HG02938 (cell line): ENCODE measurements at regions not wholly inside any gene's neighbourhood (a gene's known extent, or its start where the extent isn't known, plus 50 kb on each side); places are given as distances from the start of the nearest gene placed in this dataset.
"Not testable (repeated sequence)": the region's sequence is repeated elsewhere in the genome, so short reads cannot be mapped to it uniquely, and the experiment has no call there.

Experiments
- ATAC-seq: cut with Tn5 transposase; IDR thresholded peaks from one replicate; pipeline ENCODE4 v1.9.1; 2021; ENCODE audit warnings: mild to moderate bottlenecking, moderate library complexity; ENCODE audit not compliant: unreplicated experiment

GRCh38 chr13:61215601-61216000 lies 200.0 kb downstream of the PCDH20 start:
- ATAC-seq = no peak

GRCh38 chr13:61215116-61215515 lies 200.5 kb downstream of the PCDH20 start:
- no peak for ATAC-seq

- ATAC-seq = no peak
These were observed 201.1 kb downstream of the PCDH20 start for GRCh38 chr13:61214551-61214950.

GRCh38 chr13:61205898-61206297 lies 209.8 kb downstream of the PCDH20 start:
- not testable (repeated sequence) for ATAC-seq

GRCh38 chr13:61204025-61204424 lies 211.6 kb downstream of the PCDH20 start:
- ATAC-seq = no peak

DNA sequence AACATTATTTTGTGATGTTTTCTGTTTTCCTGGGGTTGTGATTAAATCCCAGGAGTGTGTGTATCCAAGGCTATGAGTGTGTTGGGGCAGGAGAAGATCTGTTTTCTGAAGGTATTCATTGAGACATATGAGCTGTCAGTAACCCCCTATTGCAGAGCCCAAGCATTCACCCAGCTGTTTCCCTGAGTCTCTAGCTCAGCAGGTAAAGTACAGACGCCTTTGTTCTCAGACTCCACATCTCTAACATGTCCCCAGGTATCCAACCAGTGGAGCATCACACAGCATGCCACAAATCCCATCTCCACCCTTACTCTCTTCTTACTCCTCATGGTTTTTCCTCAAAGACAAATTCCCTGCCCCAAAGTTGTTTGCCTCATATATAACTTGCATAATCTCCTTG lies 213.6 kb downstream of the PCDH20 start:
- no peak for ATAC-seq

GRCh38 chr13:61192826-61193225 lies 222.8 kb downstream of the PCDH20 start:
- ATAC-seq = no peak

GRCh38 chr13:61188057-61188456 lies 227.6 kb downstream of the PCDH20 start:
- no peak for ATAC-seq

GRCh38 chr13:61187471-61187870 lies 228.2 kb downstream of the PCDH20 start:
- no peak for ATAC-seq

GRCh38 chr13:61183670-61184069 lies 232.0 kb downstream of the PCDH20 start:
- ATAC-seq = no peak

DNA sequence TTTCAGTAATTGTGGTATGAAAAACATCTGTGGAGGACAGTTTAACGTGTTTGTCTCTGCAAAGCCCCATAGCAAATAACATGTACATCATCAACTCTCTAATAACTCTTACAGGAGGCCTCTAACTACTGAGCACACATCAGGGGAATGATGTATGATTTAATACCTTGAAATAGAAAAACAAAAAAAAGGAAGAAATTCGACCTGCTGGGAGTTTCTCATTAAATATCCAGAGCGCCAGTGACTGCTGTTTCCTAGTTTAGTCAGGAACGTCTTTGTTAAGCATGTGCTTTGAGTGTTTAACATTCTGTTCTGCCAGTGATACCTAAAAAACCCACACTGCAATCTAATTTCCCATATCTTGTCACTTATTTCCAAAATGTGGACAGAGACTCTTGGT lies 235.4 kb downstream of the PCDH20 start:
- no peak for ATAC-seq

DNA sequence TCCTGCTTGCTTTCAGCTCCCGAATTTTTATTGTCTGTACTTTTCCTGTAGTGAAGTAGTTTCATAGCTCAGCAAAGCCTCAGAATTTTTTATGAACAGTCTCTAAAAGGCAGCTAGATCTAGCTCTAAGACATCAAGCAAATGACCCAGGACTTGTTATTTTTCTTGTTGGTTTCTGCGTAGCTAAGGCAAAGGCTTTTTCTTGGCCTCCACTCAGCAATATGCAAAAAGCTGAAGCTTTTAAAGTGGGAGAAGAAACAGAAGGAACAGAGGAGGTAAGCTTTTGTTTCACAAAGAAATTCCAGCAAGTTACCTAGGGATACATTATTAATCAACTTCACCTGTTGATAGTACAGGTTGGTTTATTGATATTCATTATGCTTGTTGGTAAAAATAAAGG lies 235.9 kb downstream of the PCDH20 start:
- no peak for ATAC-seq

GRCh38 chr13:61170856-61171255 lies 244.8 kb downstream of the PCDH20 start:
- no peak for ATAC-seq

DNA sequence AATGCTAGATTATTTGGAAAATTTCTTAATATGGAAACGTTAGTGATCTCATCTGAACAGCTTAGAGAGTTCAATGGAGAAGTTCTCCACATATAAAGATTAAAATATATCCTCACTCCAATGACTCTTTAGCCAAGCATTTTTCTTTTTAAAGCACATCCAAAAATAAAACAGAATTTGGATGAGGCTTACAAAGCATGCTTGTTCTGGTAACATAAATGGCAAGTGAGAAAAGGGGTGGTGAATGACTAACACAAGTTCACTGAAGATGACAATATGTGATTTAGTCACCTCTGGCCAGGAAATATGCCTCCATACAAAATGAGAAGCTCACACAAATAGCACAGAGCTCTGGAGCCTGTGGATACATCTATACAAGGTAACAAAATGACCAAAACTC lies 253.0 kb downstream of the PCDH20 start:
- ATAC-seq = no peak

- no peak for ATAC-seq
These were observed 253.5 kb downstream of the PCDH20 start for GRCh38 chr13:61162106-61162505.

- no peak for ATAC-seq
These were observed 258.9 kb downstream of the PCDH20 start for GRCh38 chr13:61156753-61157152.

GRCh38 chr13:61151062-61151461 lies 264.6 kb downstream of the PCDH20 start:
- ATAC-seq = no peak

GRCh38 chr13:61149331-61149730 lies 266.3 kb downstream of the PCDH20 start:
- ATAC-seq = no peak

GRCh38 chr13:61148691-61149315 lies 266.8 kb downstream of the PCDH20 start:
- ATAC-seq = no peak

GRCh38 chr13:61148211-61148610 lies 267.4 kb downstream of the PCDH20 start:
- ATAC-seq = no peak

DNA sequence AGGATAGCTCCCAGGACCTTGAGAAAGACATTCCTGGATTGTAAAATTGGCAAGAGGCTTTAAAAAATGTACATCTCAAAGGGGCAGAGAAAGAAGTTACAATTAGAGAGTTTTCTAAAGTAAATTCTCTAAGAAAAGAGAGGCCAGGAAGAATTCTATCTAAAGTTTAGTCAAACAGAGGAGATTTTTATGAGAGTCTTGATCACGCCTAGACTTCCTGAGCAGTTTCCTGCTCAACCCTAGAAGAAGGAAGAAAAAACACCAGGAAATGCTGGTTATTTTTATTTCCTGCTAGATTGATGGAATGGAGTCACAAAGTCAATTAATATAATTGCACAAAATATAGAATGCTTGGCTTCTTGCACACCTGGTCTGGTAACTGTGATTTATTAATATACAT lies 269.1 kb downstream of the PCDH20 start:
- no peak for ATAC-seq

DNA sequence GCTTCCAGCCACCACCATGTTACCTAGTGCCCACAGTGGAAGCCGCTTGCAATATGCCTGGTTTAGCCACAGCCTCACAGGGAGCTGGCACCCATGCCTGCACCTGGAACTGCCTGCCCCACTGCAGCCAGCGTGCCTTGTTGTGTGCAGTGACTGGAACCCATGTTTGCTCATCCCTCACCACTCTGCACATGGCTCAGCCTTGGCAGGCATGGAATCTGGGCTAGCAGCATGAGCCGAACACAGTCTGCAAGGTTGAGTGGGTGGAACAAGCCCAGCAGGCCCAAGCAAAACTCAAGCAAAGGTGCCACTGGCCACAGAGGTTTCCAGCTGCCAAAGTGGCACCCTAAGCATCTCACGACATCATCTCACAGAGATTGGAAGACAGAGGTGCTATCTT lies 269.5 kb downstream of the PCDH20 start:
- no peak for ATAC-seq

GRCh38 chr13:61144834-61145593 lies 270.6 kb downstream of the PCDH20 start:
- ATAC-seq = no peak
